T-helper 2 cell treated with Interferon-gamma antibody and Interleukin-4, amounts not matched to agents 5 μg/mL and 100 μg/mL, for 36 hours (primary cell): ENCODE measurements at regions not wholly inside any gene's neighbourhood (a gene's known extent, or its start where the extent isn't known, plus 50 kb on each side); places are given as distances from the start of the nearest gene placed in this dataset.

Experiments
- DNase-seq: peaks from one replicate; pipeline ENCODE4 v3.0.0; 2021; ENCODE audit warnings: low spot score
- H3K27ac Mint-ChIP-seq: one replicate; pipeline ENCODE4 v1.8.0; 2021; ENCODE audit warnings: mild to moderate bottlenecking, mixed read lengths
- H3K27me3 Mint-ChIP-seq: one replicate; pipeline ENCODE4 v1.8.0; 2021; ENCODE audit warnings: low read depth, mixed read lengths
- H3K36me3 Mint-ChIP-seq: one replicate; pipeline ENCODE4 v1.8.0; 2021; ENCODE audit warnings: low read depth, mixed read lengths
- H3K4me1 Mint-ChIP-seq: one replicate; pipeline ENCODE4 v1.8.0; 2021; ENCODE audit warnings: low read depth, mixed read lengths
- H3K4me3 Mint-ChIP-seq: one replicate; pipeline ENCODE4 v1.8.0; 2022; ENCODE audit warnings: mild to moderate bottlenecking, moderate library complexity, mixed read lengths
- H3K9me3 Mint-ChIP-seq: one replicate; pipeline ENCODE4 v1.8.0; 2021; ENCODE audit warnings: mixed read lengths

DNA sequence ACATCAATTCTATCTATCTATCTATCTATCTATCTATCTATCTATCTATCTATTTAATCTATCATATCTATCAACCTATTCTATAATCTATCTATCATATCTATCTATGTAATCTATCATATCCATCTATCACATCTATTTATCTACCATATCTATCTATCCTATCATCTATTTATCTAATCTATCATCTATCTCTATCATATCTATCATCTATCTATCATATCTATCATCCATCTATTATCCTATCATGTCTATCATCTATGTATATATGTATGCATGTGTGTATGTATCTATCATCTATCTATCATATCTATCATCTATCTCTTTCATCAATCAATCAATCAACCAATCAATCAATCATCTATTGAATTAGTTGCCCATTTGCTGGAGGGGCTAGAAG is 159.3 kb upstream of the GALNT17 start:
- no peak for DNase-seq
- Mint-ChIP-seq H3K36me3 (peaks cover 1% of the 10 kb centered on the region), H3K9me3 (peaks cover 40% of the 10 kb centered on the region), H3K27me3 (no peaks in the 10 kb centered on the region), H3K27ac (no peak overlapping the region), H3K4me3 (no peak overlapping the region), H3K4me1 (no peaks in the 10 kb centered on the region)

DNA sequence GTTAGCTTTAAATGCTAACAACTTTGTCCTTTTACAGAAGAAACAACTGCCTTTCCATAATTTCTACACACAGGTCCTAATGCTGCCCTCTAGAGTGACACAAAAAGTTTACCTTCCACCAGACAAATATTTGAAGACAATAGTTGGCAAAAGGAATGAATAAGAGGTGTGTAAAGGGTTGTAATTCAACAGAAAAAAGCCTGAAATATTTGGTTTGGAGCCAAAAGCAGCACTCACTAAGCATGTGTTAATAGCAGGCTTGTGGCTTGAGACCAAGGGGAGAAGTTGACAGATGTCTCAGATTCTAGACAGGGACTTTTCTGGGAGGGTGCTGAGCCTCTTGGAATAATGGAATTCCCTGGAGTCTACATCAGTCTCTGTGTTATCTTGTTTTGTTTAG is 156.2 kb upstream of the GALNT17 start:
- Mint-ChIP-seq H3K27ac (no peak overlapping the region), H3K4me3 (no peak overlapping the region), H3K27me3 (no peaks in the 10 kb centered on the region), H3K4me1 (no peaks in the 10 kb centered on the region), H3K36me3 (peaks cover 1% of the 10 kb centered on the region), H3K9me3 (peaks cover 36% of the 10 kb centered on the region)
- no peak for DNase-seq

DNA sequence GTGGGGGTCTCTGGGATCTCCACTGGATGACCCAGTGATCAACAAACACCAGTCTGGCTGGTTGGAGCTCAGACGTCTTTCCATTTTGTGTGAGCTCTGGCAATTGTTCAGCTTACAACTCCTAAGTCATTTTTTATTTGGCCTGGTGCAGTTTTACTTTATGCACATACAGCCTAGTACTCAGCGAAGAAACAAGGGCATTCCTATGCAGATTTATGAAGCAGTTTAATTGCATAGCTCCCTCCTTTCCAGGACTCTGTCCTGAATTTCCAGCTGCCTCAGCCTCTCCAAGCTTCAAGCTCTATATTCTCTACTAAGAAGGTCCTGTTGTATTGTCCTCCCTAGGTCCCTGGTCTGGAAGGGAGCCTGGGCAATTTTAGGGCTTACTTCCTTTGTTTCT is 145.6 kb upstream of the GALNT17 start:
- Mint-ChIP-seq H3K4me1 (no peaks in the 10 kb centered on the region), H3K27ac (no peak overlapping the region)
- DNase-seq = no peak

GRCh38 chr7:70994176-70994575 is 137.8 kb upstream of the GALNT17 start:
- no peak for DNase-seq
- Mint-ChIP-seq H3K4me3 (no peak overlapping the region), H3K36me3 (no peaks in the 10 kb centered on the region), H3K27me3 (no peaks in the 10 kb centered on the region), H3K4me1 (no peaks in the 10 kb centered on the region), H3K9me3 (peaks cover 52% of the 10 kb centered on the region), H3K27ac (no peak overlapping the region)

More for the DNA sequence above, 145.6 kb upstream of the GALNT17 start:
- H3K4me3 Mint-ChIP-seq = no peak overlapping the region
- H3K9me3 Mint-ChIP-seq = peaks cover 30% of the 10 kb centered on the region
- no peaks in the 10 kb centered on the region for H3K36me3 Mint-ChIP-seq
- H3K27me3 Mint-ChIP-seq = no peaks in the 10 kb centered on the region

GRCh38 chr7:70997261-70997660 is 134.7 kb upstream of the GALNT17 start:
- Mint-ChIP-seq H3K27me3 (no peaks in the 10 kb centered on the region), H3K36me3 (no peaks in the 10 kb centered on the region), H3K9me3 (peaks cover 51% of the 10 kb centered on the region), H3K4me1 (no peaks in the 10 kb centered on the region), H3K27ac (no peak overlapping the region), H3K4me3 (no peak overlapping the region)
- DNase-seq = no peak

DNA sequence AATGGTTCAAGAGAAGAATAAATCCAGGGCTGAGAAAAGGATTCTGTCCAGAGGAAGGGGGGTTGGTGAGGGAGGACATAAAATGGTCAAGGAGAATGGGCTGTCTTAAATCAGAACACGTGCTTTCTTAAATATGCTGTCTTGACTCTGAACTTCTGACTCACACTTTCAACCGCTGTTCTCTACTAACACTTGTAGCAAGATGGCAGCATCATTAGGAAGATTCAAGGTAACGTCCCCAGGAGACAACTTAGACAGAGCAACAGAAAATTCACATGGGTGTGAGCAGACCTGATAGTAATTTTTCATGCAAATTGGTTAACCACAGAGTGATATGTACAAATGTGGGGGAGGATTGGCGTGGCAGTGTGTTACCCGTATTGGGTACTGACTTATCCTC is 126.8 kb upstream of the GALNT17 start:
- DNase-seq = no peak
- Mint-ChIP-seq H3K4me1 (no peaks in the 10 kb centered on the region), H3K27me3 (no peaks in the 10 kb centered on the region), H3K36me3 (no peaks in the 10 kb centered on the region), H3K27ac (no peak overlapping the region), H3K9me3 (peaks cover 60% of the 10 kb centered on the region), H3K4me3 (no peak overlapping the region)

DNA sequence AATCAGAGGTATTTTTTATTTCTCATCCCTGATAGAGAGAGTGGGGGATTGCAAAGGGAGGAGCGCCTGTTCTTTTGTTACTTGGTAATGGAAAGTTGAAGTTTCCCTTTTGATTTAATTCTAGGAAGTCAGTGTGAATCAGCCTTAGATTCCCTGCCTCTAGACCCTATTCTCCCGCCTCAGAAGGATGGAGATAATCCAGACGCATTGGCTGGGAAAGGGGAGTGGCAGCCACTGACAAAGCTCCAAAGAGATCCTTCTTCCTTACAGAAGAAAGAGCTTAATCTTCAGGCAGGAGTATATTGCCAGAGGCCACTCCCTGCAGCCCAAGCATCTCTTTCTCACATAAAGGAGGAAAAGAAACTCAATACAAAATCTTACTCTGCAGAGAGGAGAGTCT is 122.3 kb upstream of the GALNT17 start:
- Mint-ChIP-seq H3K4me3 (no peak overlapping the region), H3K4me1 (no peaks in the 10 kb centered on the region), H3K27ac (no peak overlapping the region), H3K27me3 (no peaks in the 10 kb centered on the region), H3K36me3 (no peaks in the 10 kb centered on the region), H3K9me3 (peaks cover 68% of the 10 kb centered on the region)
- no peak for DNase-seq

- DNase-seq = no peak
- Mint-ChIP-seq H3K9me3 (peaks cover 64% of the 10 kb centered on the region), H3K4me1 (no peaks in the 10 kb centered on the region), H3K4me3 (no peak overlapping the region), H3K27me3 (no peaks in the 10 kb centered on the region), H3K36me3 (no peaks in the 10 kb centered on the region), H3K27ac (no peak overlapping the region)
These were observed 116.6 kb upstream of the GALNT17 start for GRCh38 chr7:71015252-71015900.

DNA sequence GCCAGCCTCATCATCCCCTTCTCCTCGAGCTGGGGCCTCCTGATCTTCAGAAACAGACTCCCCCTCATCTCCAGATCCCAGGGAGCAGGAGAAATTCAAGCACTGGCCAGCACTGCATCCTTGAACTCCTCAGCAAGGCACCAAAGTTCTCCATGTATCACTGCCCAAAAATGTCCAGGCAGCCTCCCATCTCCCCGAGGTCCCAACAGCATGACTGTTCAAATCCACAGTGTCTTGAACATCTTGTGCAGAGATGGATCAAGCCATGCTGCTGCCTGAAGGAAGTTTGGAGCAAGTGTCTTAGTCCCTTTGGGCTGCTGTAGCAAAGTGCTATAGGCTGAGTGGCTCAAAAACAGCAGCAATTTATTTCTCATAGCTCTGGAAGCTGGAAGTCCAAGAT is 115.5 kb upstream of the GALNT17 start:
- DNase-seq = no peak
- no peaks in the 10 kb centered on the region for H3K27me3 Mint-ChIP-seq
- H3K4me1 Mint-ChIP-seq = no peaks in the 10 kb centered on the region
- no peaks in the 10 kb centered on the region for H3K36me3 Mint-ChIP-seq
- no peak overlapping the region for H3K27ac Mint-ChIP-seq
- no peak overlapping the region for H3K4me3 Mint-ChIP-seq
- peaks cover 58% of the 10 kb centered on the region for H3K9me3 Mint-ChIP-seq

DNA sequence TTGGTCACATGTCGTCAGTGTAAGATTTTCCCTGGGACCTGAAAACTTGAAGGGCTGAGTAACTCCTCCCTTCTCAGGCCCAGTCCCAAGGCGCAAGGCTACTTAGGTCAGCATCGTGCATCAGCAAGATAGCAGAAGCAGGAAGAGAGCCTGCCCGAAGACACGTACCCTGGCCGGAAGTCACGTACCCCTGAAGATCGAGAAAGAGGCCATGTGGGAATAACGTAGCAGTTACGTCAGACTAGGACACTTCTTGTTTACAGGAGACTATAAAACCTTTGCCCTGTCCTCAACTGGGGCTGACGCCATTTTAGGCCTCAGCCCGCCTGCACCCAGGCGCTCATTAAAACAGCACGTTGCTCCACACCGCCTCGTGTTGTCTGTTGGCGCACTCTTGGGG is 114.3 kb upstream of the GALNT17 start:
- Mint-ChIP-seq H3K4me1 (no peaks in the 10 kb centered on the region), H3K27me3 (no peaks in the 10 kb centered on the region), H3K27ac (no peak overlapping the region), H3K4me3 (no peak overlapping the region), H3K9me3 (peaks cover 54% of the 10 kb centered on the region), H3K36me3 (no peaks in the 10 kb centered on the region)
- DNase-seq = no peak

DNA sequence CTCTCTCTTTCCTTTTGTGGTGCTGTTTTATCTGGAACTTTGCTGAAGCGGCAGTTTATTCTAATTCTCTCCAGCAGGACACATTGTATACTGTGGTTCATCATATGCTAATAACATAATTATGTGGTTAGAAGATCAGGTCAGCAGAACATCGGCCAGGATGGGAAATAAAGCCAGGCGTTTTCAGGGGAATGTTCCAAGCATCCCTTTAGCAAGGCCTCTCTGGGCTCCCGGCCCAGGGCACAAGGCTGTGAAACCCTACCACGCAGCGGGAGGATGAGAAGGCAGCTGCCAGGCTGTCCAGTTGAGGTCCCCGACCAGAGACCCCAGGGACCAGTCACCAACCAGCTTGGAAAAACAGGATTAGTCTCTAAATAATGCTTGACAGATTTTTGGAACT is 112.2 kb upstream of the GALNT17 start:
- no peaks in the 10 kb centered on the region for H3K4me1 Mint-ChIP-seq
- no peaks in the 10 kb centered on the region for H3K27me3 Mint-ChIP-seq
- no peak for DNase-seq
- no peaks in the 10 kb centered on the region for H3K36me3 Mint-ChIP-seq
- peaks cover 53% of the 10 kb centered on the region for H3K9me3 Mint-ChIP-seq
- H3K27ac Mint-ChIP-seq = no peak overlapping the region
- H3K4me3 Mint-ChIP-seq = no peak overlapping the region

DNA sequence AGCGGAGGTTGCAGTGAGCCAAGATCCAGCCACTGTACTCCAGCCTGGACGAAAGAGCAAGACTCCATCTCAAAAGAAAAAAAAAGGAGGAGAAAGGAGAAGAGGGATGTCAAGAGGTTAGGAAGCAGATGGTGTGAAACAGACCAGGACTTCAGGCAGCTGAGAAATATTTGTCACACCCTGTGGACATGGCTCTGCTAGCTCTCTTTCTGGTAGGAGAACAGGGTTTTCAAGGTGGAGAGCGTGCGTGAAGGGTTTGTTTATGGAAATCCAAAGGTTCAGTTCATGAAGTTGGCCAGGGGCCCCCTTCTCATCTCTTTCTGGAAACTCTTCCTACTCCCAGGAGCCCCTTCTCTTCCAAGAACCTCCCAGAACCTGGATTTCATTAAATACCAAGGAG is 110.8 kb upstream of the GALNT17 start:
- Mint-ChIP-seq H3K4me1 (no peaks in the 10 kb centered on the region), H3K36me3 (no peaks in the 10 kb centered on the region), H3K27me3 (no peaks in the 10 kb centered on the region), H3K9me3 (peaks cover 55% of the 10 kb centered on the region), H3K4me3 (no peak overlapping the region), H3K27ac (no peak overlapping the region)
- DNase-seq = no peak

DNA sequence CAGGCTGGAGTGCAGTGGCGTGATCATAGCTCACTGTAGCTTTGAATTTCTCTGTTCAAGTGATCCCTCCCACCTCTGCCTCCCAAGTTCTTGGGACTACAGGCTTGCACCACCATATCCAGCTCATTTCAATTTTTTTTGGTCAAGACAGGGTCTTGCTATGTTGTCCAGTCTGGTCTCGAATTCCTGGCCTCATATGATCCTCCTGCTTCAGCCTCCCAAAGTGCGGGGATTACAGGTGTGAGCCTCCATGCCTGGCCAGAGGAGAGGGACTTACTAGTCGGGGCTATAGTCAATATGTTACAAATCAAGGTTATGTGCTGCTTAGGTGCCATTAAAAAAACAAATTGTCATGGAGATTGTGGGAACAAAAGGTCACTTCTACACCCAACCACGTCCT is 105.3 kb upstream of the GALNT17 start:
- no peaks in the 10 kb centered on the region for H3K27me3 Mint-ChIP-seq
- no peak overlapping the region for H3K27ac Mint-ChIP-seq
- no peaks in the 10 kb centered on the region for H3K36me3 Mint-ChIP-seq

GRCh38 chr7:71034243-71034642 is 97.7 kb upstream of the GALNT17 start:
- Mint-ChIP-seq H3K36me3 (no peaks in the 10 kb centered on the region), H3K9me3 (peaks cover 45% of the 10 kb centered on the region), H3K27me3 (no peaks in the 10 kb centered on the region), H3K4me1 (no peaks in the 10 kb centered on the region), H3K27ac (no peak overlapping the region), H3K4me3 (no peak overlapping the region)
- DNase-seq = no peak

More for the DNA sequence above, 105.3 kb upstream of the GALNT17 start:
- Mint-ChIP-seq H3K9me3 (peaks cover 36% of the 10 kb centered on the region), H3K4me3 (no peak overlapping the region), H3K4me1 (no peaks in the 10 kb centered on the region)
- no peak for DNase-seq

GRCh38 chr7:71042591-71042990 is 89.4 kb upstream of the GALNT17 start:
- no peak for DNase-seq
- no peaks in the 10 kb centered on the region for H3K27me3 Mint-ChIP-seq
- H3K4me3 Mint-ChIP-seq = no peak overlapping the region
- H3K4me1 Mint-ChIP-seq = no peaks in the 10 kb centered on the region
- H3K27ac Mint-ChIP-seq = no peak overlapping the region
- peaks cover 51% of the 10 kb centered on the region for H3K9me3 Mint-ChIP-seq
- H3K36me3 Mint-ChIP-seq = no peaks in the 10 kb centered on the region
